ENCODE measurements at regions not wholly inside any gene's neighbourhood (a gene's known extent, or its start where the extent isn't known, plus 50 kb on each side); places are given as distances from the start of the nearest gene placed in this dataset.

GRCh38 chr4:127304356-127304755 is 328.4 kb upstream of the INTU start:
- peaks cover 10% of the 10 kb centered on the region; the same call in 1 of the 2 replicates for H3K4me1 ChIP-seq (ENCODE audit: insufficient read depth)
- peak overlapping the region; percentile 55 for H3K4me2 ChIP-seq (ENCODE audit: unreplicated experiment)
- no peaks in the 10 kb centered on the region for H4K20me1 ChIP-seq (ENCODE audit: insufficient read depth)
- H2AFZ ChIP-seq = peak overlapping the region; percentile 55; the same call in 1 of the 2 replicates
- peak; percentile 49 for DNase-seq
- no peaks in the 10 kb centered on the region for H3K27me3 ChIP-seq (replicated peaks; ENCODE audit: insufficient read depth)
- in situ Hi-C loops (cut with MboI) = no loop called here
- H3K9me2 ChIP-seq (ENCODE audit: insufficient read depth) = no peaks in the 10 kb centered on the region
- TF ChIP-seq EZH2phosphoT487 (IDR thresholded peaks at IDR 0.05; ENCODE audit: insufficient read depth, low read depth) (no peak), EZH2 (IDR thresholded peaks at IDR 0.05; ENCODE audit: insufficient read depth, poor library complexity, severe bottlenecking) (no peak)
- H3K27ac ChIP-seq = peak overlapping the region; percentile 17; the same call in 1 of the 2 replicates
- no peaks in the 10 kb centered on the region for H3K9me3 ChIP-seq (ENCODE audit: low read depth)
- 0 to 2% methylated on average over 2 of the region's 2 CpGs for WGBS, 2 experiments (ENCODE audit: low coverage in 1 of 2, low lambda C conversion rate in 2 of 2, missing lambda C conversion rate in 2 of 2)
- no peaks in the 10 kb centered on the region for H3K36me3 ChIP-seq (ENCODE audit: low read depth)
- H3F3A ChIP-seq (ENCODE audit: insufficient read depth) = peaks cover 6% of the 10 kb centered on the region
- no peak overlapping the region for H3K9ac ChIP-seq
- H3K79me2 ChIP-seq (ENCODE audit: insufficient read depth) = no peaks in the 10 kb centered on the region
- H3K4me3 ChIP-seq = no peak overlapping the region

- Histone ChIP-seq H3K27me3 (replicated peaks; ENCODE audit: insufficient read depth) (no peaks in the 10 kb centered on the region), H3K4me1 (ENCODE audit: insufficient read depth) (peaks cover 10% of the 10 kb centered on the region; the same call in 1 of the 2 replicates), H3F3A (ENCODE audit: insufficient read depth) (peaks cover 6% of the 10 kb centered on the region), H3K4me3 (no peak overlapping the region), H2AFZ (no peak overlapping the region), H3K27ac (no peak overlapping the region), H3K9me2 (ENCODE audit: insufficient read depth) (no peaks in the 10 kb centered on the region), H3K9me3 (ENCODE audit: low read depth) (no peaks in the 10 kb centered on the region), H3K9ac (no peak overlapping the region), H3K36me3 (ENCODE audit: low read depth) (no peaks in the 10 kb centered on the region), H3K79me2 (ENCODE audit: insufficient read depth) (no peaks in the 10 kb centered on the region), H3K4me2 (ENCODE audit: unreplicated experiment) (no peak overlapping the region), H4K20me1 (ENCODE audit: insufficient read depth) (no peaks in the 10 kb centered on the region)
- TF ChIP-seq EZH2 (IDR thresholded peaks at IDR 0.05; ENCODE audit: insufficient read depth, poor library complexity, severe bottlenecking) = no peak
- no peak for TF ChIP-seq EZH2phosphoT487 (IDR thresholded peaks at IDR 0.05; ENCODE audit: insufficient read depth, low read depth)
- in situ Hi-C loops (cut with MboI) = no loop called here
- no peak for DNase-seq
- 59 to 62% methylated on average over 3 of the region's 3 CpGs for WGBS, 2 experiments (ENCODE audit: low coverage in 1 of 2, low lambda C conversion rate in 2 of 2, missing lambda C conversion rate in 2 of 2)
Observed at GRCh38 chr4:127307996-127308395, 324.8 kb upstream of the INTU start.

- H3K79me2 ChIP-seq (ENCODE audit: insufficient read depth) = no peaks in the 10 kb centered on the region
- no peak overlapping the region for H3K27ac ChIP-seq
- WGBS, 2 experiments (ENCODE audit: low coverage in 1 of 2, low lambda C conversion rate in 2 of 2, missing lambda C conversion rate in 2 of 2) = 33 to 48% methylated on average over 3 of the region's 3 CpGs
- no peak for TF ChIP-seq EZH2 (IDR thresholded peaks at IDR 0.05; ENCODE audit: insufficient read depth, poor library complexity, severe bottlenecking)
- no peak for TF ChIP-seq EZH2phosphoT487 (IDR thresholded peaks at IDR 0.05; ENCODE audit: insufficient read depth, low read depth)
- no peak overlapping the region for H3K9ac ChIP-seq
- peaks cover 3% of the 10 kb centered on the region; the same call in 1 of the 2 replicates for H3K4me1 ChIP-seq (ENCODE audit: insufficient read depth)
- no peak overlapping the region for H3K4me3 ChIP-seq
- in situ Hi-C loops (cut with MboI) = no loop called here
- H2AFZ ChIP-seq = peak overlapping the region; percentile 41; the same call in 1 of the 2 replicates
- H3K27me3 ChIP-seq (replicated peaks; ENCODE audit: insufficient read depth) = no peaks in the 10 kb centered on the region
- no peaks in the 10 kb centered on the region for H4K20me1 ChIP-seq (ENCODE audit: insufficient read depth)
- DNase-seq = peak; percentile 43
- no peaks in the 10 kb centered on the region for H3K9me3 ChIP-seq (ENCODE audit: low read depth)
- no peaks in the 10 kb centered on the region for H3F3A ChIP-seq (ENCODE audit: insufficient read depth)
- no peaks in the 10 kb centered on the region for H3K9me2 ChIP-seq (ENCODE audit: insufficient read depth)
- H3K36me3 ChIP-seq (ENCODE audit: low read depth) = no peaks in the 10 kb centered on the region
- no peak overlapping the region for H3K4me2 ChIP-seq (ENCODE audit: unreplicated experiment)
Observed at GRCh38 chr4:127309369-127310102, 323.2 kb upstream of the INTU start.

GRCh38 chr4:127311371-127311770 is 321.4 kb upstream of the INTU start:
- Histone ChIP-seq H3K9me2 (ENCODE audit: insufficient read depth) (no peaks in the 10 kb centered on the region), H4K20me1 (ENCODE audit: insufficient read depth) (no peaks in the 10 kb centered on the region), H3K9me3 (ENCODE audit: low read depth) (no peaks in the 10 kb centered on the region), H3K4me2 (ENCODE audit: unreplicated experiment) (no peak overlapping the region), H2AFZ (no peak overlapping the region), H3K9ac (no peak overlapping the region), H3K4me1 (ENCODE audit: insufficient read depth) (no peaks in the 10 kb centered on the region), H3K27me3 (replicated peaks; ENCODE audit: insufficient read depth) (no peaks in the 10 kb centered on the region), H3K79me2 (ENCODE audit: insufficient read depth) (no peaks in the 10 kb centered on the region), H3K27ac (no peak overlapping the region), H3K4me3 (no peak overlapping the region), H3K36me3 (ENCODE audit: low read depth) (no peaks in the 10 kb centered on the region), H3F3A (ENCODE audit: insufficient read depth) (no peaks in the 10 kb centered on the region)
- TF ChIP-seq EZH2phosphoT487 (IDR thresholded peaks at IDR 0.05; ENCODE audit: insufficient read depth, low read depth) = no peak
- TF ChIP-seq EZH2 (IDR thresholded peaks at IDR 0.05; ENCODE audit: insufficient read depth, poor library complexity, severe bottlenecking) = no peak
- whole genome bisulfite sequencing, 2 experiments (ENCODE audit: low coverage in 1 of 2, low lambda C conversion rate in 2 of 2, missing lambda C conversion rate in 2 of 2) = 70% methylated on average over 1 of the region's 1 CpG
- DNase-seq = no peak
- in situ Hi-C loops (cut with MboI) = no loop called here

Data from GM23248 (cell line).